HepG2 (cell line): ENCODE measurements at regions not wholly inside any gene's neighbourhood (a gene's known extent, or its start where the extent isn't known, plus 50 kb on each side); places are given as distances from the start of the nearest gene placed in this dataset.

ENCODE experiments used
- DNMT1 ChIP-seq: sonication (generic); formaldehyde crosslinking; IDR thresholded peaks from 2 replicates; pipeline ENCODE4 v1.5.1; 2020; ENCODE audit warnings: mild to moderate bottlenecking, missing genetic modification reagents
- JUNB ChIP-seq: sonication (generic); formaldehyde crosslinking; IDR thresholded peaks from 2 replicates; pipeline ENCODE4 v1.8.0; 2022; ENCODE audit warnings: missing genetic modification reagents, mild to moderate bottlenecking, borderline replicate concordance
- MAF1 ChIP-seq: sonication (generic); formaldehyde crosslinking; IDR thresholded peaks from 2 replicates; pipeline ENCODE4 v1.5.0; 2020; ENCODE audit warnings: missing genetic modification reagents, borderline replicate concordance
- MATR3 ChIP-seq: sonication (generic); formaldehyde crosslinking; IDR thresholded peaks from 2 replicates; pipeline ENCODE4 v1.4.0; 2020; ENCODE audit warnings: missing genetic modification reagents
- MNT ChIP-seq: fragments of 450-650 bp; IDR thresholded peaks from 2 replicates; pipeline ENCODE4 v1.6.1; 2016
- NAIF1 ChIP-seq: sonication (generic); formaldehyde crosslinking; IDR thresholded peaks from 2 replicates; pipeline ENCODE4 v1.5.0; 2020; ENCODE audit warnings: mild to moderate bottlenecking, missing genetic modification reagents, borderline replicate concordance
- RAD21 ChIP-seq: fragments of 450-650 bp; formaldehyde crosslinking; IDR thresholded peaks from 2 replicates; pipeline ENCODE4 v1.5.0; 2020; ENCODE audit warnings: mild to moderate bottlenecking
- RORA ChIP-seq: sonication (generic); formaldehyde crosslinking; IDR thresholded peaks from 2 replicates; pipeline ENCODE4 v1.5.0; 2020; ENCODE audit warnings: mild to moderate bottlenecking, missing genetic modification reagents, moderate library complexity
- SIN3B ChIP-seq: fragments of 150-350 bp; IDR thresholded peaks from 2 replicates; pipeline ENCODE4 v1.6.1; 2014; ENCODE audit warnings: low read length
- SP140L ChIP-seq: sonication (generic); formaldehyde crosslinking; IDR thresholded peaks from 2 replicates; pipeline ENCODE4 v1.4.0; 2020; ENCODE audit warnings: missing genetic modification reagents, borderline replicate concordance
- TOE1 ChIP-seq: sonication (generic); formaldehyde crosslinking; IDR thresholded peaks from 2 replicates; pipeline ENCODE4 v1.4.0; 2020; ENCODE audit warnings: mild to moderate bottlenecking, missing genetic modification reagents
- ZC3H4 ChIP-seq: sonication (generic); formaldehyde crosslinking; IDR thresholded peaks from 2 replicates; pipeline ENCODE4 v1.4.0; 2020; ENCODE audit warnings: missing genetic modification reagents, borderline replicate concordance
- ZFP82 ChIP-seq: sonication (generic); formaldehyde crosslinking; IDR thresholded peaks from 2 replicates; pipeline ENCODE4 v1.5.1; 2020; ENCODE audit warnings: mild to moderate bottlenecking, missing genetic modification reagents, borderline replicate concordance
- ZNF510 ChIP-seq: sonication (generic); formaldehyde crosslinking; IDR thresholded peaks from 2 replicates; pipeline ENCODE4 v1.4.0; 2020; ENCODE audit warnings: low read depth, mild to moderate bottlenecking, missing genetic modification reagents
- ZNF577 ChIP-seq: sonication (generic); formaldehyde crosslinking; IDR thresholded peaks from 2 replicates; pipeline ENCODE4 v1.4.0; 2020; ENCODE audit warnings: mild to moderate bottlenecking, low read depth, missing genetic modification reagents, borderline replicate concordance
- ZNF766 ChIP-seq: sonication (generic); formaldehyde crosslinking; IDR thresholded peaks from 2 replicates; pipeline ENCODE4 v1.5.0; 2020; ENCODE audit warnings: missing genetic modification reagents, borderline replicate concordance
- ZNF788 ChIP-seq: sonication (generic); formaldehyde crosslinking; IDR thresholded peaks from 2 replicates; pipeline ENCODE4 v1.5.0; 2020; ENCODE audit warnings: mild to moderate bottlenecking, missing genetic modification reagents, borderline replicate concordance
- ZSCAN5A ChIP-seq: sonication (generic); formaldehyde crosslinking; IDR thresholded peaks from 2 replicates; pipeline ENCODE4 v1.8.0; 2022; ENCODE audit warnings: mild to moderate bottlenecking, missing genetic modification reagents, borderline replicate concordance
- ZSCAN9 ChIP-seq: IDR thresholded peaks from 2 replicates; pipeline ENCODE4 v1.6.1; 2016; ENCODE audit warnings: borderline replicate concordance
- TF ChIP-seq, protein P1 (sequence below): sonication (generic); formaldehyde crosslinking; IDR thresholded peaks from 2 replicates; pipeline ENCODE4 v1.4.0; 2020; ENCODE audit warnings: missing genetic modification reagents
- TF ChIP-seq, protein P2 (sequence below): sonication (generic); formaldehyde crosslinking; IDR thresholded peaks from 2 replicates; pipeline ENCODE4 v1.5.1; 2020; ENCODE audit warnings: mild to moderate bottlenecking, missing genetic modification reagents
- TF ChIP-seq, protein P3 (sequence below): sonication (generic); formaldehyde crosslinking; IDR thresholded peaks from 2 replicates; pipeline ENCODE4 v1.5.0; 2020; ENCODE audit warnings: missing genetic modification reagents

- TF ChIP-seq ZFP82 (CRISPR knock-in tag) (no peak), JUNB (no peak), ZSCAN5A (CRISPR knock-in tag) (no peak), NAIF1 (CRISPR knock-in tag) (no peak), MAF1 (CRISPR knock-in tag) (no peak), ZC3H4 (CRISPR knock-in tag) (no peak), SIN3B (no peak), RORA (CRISPR knock-in tag) (no peak), TOE1 (no peak), ZNF766 (no peak), RAD21 (CRISPR knock-in tag) (no peak), MATR3 (CRISPR knock-in tag) (no peak), SP140L (CRISPR knock-in tag) (no peak), ZNF577 (no peak), ZNF788 (no peak), DNMT1 (CRISPR knock-in tag) (no peak), MNT (no peak), ZNF510 (no peak), ZSCAN9 (CRISPR knock-in tag) (peak; percentile 82)
- TF ChIP-seq, protein P1, sequence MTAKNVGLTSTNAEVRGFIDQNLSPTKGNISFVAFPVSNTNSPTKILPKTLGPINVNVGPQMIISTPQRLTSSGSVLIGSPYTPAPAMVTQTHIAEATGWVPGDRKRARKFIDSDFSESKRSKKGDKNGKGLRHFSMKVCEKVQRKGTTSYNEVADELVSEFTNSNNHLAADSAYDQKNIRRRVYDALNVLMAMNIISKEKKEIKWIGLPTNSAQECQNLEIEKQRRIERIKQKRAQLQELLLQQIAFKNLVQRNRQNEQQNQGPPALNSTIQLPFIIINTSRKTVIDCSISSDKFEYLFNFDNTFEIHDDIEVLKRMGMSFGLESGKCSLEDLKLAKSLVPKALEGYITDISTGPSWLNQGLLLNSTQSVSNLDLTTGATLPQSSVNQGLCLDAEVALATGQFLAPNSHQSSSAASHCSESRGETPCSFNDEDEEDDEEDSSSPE: no peak
- TF ChIP-seq, protein P2, sequence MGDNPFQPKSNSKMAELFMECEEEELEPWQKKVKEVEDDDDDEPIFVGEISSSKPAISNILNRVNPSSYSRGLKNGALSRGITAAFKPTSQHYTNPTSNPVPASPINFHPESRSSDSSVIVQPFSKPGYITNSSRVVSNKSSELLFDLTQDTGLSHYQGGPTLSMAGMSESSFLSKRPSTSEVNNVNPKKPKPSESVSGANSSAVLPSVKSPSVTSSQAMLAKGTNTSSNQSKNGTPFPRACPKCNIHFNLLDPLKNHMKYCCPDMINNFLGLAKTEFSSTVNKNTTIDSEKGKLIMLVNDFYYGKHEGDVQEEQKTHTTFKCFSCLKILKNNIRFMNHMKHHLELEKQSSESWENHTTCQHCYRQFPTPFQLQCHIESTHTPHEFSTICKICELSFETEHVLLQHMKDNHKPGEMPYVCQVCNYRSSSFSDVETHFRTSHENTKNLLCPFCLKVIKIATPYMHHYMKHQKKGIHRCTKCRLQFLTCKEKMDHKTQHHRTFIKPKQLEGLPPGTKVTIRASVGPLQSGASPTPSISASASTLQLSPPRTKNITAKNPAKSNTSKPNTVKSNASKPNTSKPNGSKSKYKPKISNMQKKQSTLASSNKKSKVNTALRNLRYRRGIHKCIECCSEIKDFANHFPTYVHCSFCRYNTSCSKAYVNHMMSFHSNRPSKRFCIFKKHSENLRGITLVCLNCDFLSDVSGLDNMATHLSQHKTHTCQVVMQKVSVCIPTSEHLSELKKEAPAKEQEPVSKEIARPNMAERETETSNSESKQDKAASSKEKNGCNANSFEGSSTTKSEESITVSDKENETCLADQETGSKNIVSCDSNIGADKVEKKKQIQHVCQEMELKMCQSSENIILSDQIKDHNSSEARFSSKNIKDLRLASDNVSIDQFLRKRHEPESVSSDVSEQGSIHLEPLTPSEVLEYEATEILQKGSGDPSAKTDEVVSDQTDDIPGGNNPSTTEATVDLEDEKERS (CRISPR knock-in tag): no peak
- TF ChIP-seq, protein P3, sequence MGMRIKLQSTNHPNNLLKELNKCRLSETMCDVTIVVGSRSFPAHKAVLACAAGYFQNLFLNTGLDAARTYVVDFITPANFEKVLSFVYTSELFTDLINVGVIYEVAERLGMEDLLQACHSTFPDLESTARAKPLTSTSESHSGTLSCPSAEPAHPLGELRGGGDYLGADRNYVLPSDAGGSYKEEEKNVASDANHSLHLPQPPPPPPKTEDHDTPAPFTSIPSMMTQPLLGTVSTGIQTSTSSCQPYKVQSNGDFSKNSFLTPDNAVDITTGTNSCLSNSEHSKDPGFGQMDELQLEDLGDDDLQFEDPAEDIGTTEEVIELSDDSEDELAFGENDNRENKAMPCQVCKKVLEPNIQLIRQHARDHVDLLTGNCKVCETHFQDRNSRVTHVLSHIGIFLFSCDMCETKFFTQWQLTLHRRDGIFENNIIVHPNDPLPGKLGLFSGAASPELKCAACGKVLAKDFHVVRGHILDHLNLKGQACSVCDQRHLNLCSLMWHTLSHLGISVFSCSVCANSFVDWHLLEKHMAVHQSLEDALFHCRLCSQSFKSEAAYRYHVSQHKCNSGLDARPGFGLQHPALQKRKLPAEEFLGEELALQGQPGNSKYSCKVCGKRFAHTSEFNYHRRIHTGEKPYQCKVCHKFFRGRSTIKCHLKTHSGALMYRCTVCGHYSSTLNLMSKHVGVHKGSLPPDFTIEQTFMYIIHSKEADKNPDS (CRISPR knock-in tag): peak; percentile 79; the same call in 1 of the 2 replicates
Observed at GRCh38 chr2:83071352-83071751, 1387.7 kb downstream of the SUCLG1 start (continued).
